GM23338 (cell line): ENCODE measurements at regions not wholly inside any gene's neighbourhood (a gene's known extent, or its start where the extent isn't known, plus 50 kb on each side); places are given as distances from the start of the nearest gene placed in this dataset.

Source experiments
- ATAC-seq: fragments of 200-7000 bp; cut with Tn5 transposase; 3 replicates; pipeline ENCODE4 v1.9.1; 2020
- DNase-seq: peaks from one replicate; pipeline ENCODE4 v3.0.0-alpha.2; 2015; ENCODE audit warnings: low spot score
- H2AFZ ChIP-seq: fragments of 200-600 bp; sonication (generic); 2 replicates; pipeline ENCODE4 v1.8.0; 2016; ENCODE audit warnings: antibody characterized with exemption, mild to moderate bottlenecking, moderate library complexity
- H3F3A ChIP-seq: fragments of 200-600 bp; sonication (generic); replicated peaks from 2 replicates; pipeline ENCODE4 v1.8.0; 2017; ENCODE audit warnings: antibody characterized with exemption, mixed run types, low read depth
- H3K27ac ChIP-seq: fragments of 200-600 bp; sonication (generic); 2 replicates; pipeline ENCODE4 v1.6.1; 2016; ENCODE audit warnings: low read depth
- H3K27me3 ChIP-seq: fragments of 200-600 bp; sonication (generic); 2 replicates; pipeline ENCODE4 v1.8.0; 2016; ENCODE audit warnings: mild to moderate bottlenecking, mixed run types, moderate library complexity; ENCODE audit not compliant: insufficient read depth
- H3K36me3 ChIP-seq: fragments of 200-600 bp; sonication (generic); 2 replicates; pipeline ENCODE4 v1.8.0; 2016; ENCODE audit warnings: mild to moderate bottlenecking; ENCODE audit not compliant: insufficient read depth
- H3K4me1 ChIP-seq: fragments of 200-600 bp; sonication (generic); 2 replicates; pipeline ENCODE4 v1.8.0; 2016; ENCODE audit warnings: mild to moderate bottlenecking, moderate library complexity; ENCODE audit not compliant: insufficient read depth
- H3K4me2 ChIP-seq: fragments of 200-600 bp; sonication (generic); 2 replicates; pipeline ENCODE4 v1.7.1; 2017; ENCODE audit warnings: mixed run types
- H3K4me3 ChIP-seq: fragments of 200-600 bp; sonication (generic); 2 replicates; pipeline ENCODE4 v1.6.1; 2016; ENCODE audit warnings: mixed run types
- H3K79me2 ChIP-seq: fragments of 200-600 bp; sonication (generic); replicated peaks from 2 replicates; pipeline ENCODE4 v1.8.0; 2017; ENCODE audit warnings: mild to moderate bottlenecking; ENCODE audit not compliant: insufficient read depth
- H3K9me2 ChIP-seq: fragments of 200-600 bp; sonication (generic); 2 replicates; pipeline ENCODE4 v1.8.0; 2017; ENCODE audit not compliant: insufficient read depth
- H4K20me1 ChIP-seq: fragments of 200-600 bp; sonication (generic); replicated peaks from 2 replicates; pipeline ENCODE4 v1.8.0; 2017; ENCODE audit warnings: mild to moderate bottlenecking; ENCODE audit not compliant: insufficient read depth
- H3K27ac Mint-ChIP-seq: 2 replicates; pipeline ENCODE4 v1.8.0; 2020; ENCODE audit warnings: inconsistent platforms, mild to moderate bottlenecking, moderate library complexity, mixed read lengths
- H3K27me3 Mint-ChIP-seq: 3 replicates; pipeline ENCODE4 v1.8.0; 2022; ENCODE audit warnings: low read depth, mild to moderate bottlenecking, moderate library complexity, mixed read lengths, inconsistent platforms; ENCODE audit not compliant: insufficient read depth, poor library complexity
- H3K36me3 Mint-ChIP-seq: 3 replicates; pipeline ENCODE4 v1.8.0; 2021; ENCODE audit warnings: low read depth, mild to moderate bottlenecking, inconsistent platforms, moderate library complexity, mixed read lengths
- H3K4me1 Mint-ChIP-seq: 3 replicates; pipeline ENCODE4 v1.8.0; 2020; ENCODE audit warnings: mild to moderate bottlenecking, inconsistent platforms, mixed read lengths
- H3K4me3 Mint-ChIP-seq: 3 replicates; pipeline ENCODE4 v1.8.0; 2021; ENCODE audit warnings: moderate library complexity, mild to moderate bottlenecking, inconsistent platforms, mixed read lengths
- H3K9me3 Mint-ChIP-seq: 3 replicates; pipeline ENCODE4 v1.8.0; 2020; ENCODE audit warnings: moderate library complexity, mild to moderate bottlenecking, inconsistent platforms, mixed read lengths
- CTCF ChIP-seq, 2 experiments: fragments of 200-600 bp in 1 of 2; sonication (generic) in 1 of 2; conservative IDR thresholded peaks; 2 replicates each; pipeline versions ENCODE4 v1.5.1 to v1.6.1; 2016 to 2017; ENCODE audit warnings: antibody characterized with exemption in 2 of 2, low read depth in 2 of 2, mild to moderate bottlenecking in 2 of 2, moderate library complexity in 1 of 2
- ETS1 ChIP-seq: IDR thresholded peaks from 2 replicates; pipeline ENCODE4 v1.6.1; 2016; ENCODE audit warnings: antibody characterized with exemption
- EZH2 ChIP-seq: fragments of 200-600 bp; sonication (generic); IDR thresholded peaks from one replicate; pipeline ENCODE4 v1.8.0; 2017; ENCODE audit warnings: antibody characterized with exemption, mild to moderate bottlenecking, low read depth; ENCODE audit not compliant: unreplicated experiment
- EZH2phosphoT487 ChIP-seq: fragments of 200-600 bp; sonication (generic); IDR thresholded peaks from one replicate; pipeline ENCODE4 v1.8.1; 2018; ENCODE audit warnings: antibody characterized with exemption; ENCODE audit not compliant: unreplicated experiment
- JUNB ChIP-seq: IDR thresholded peaks from one replicate; pipeline ENCODE4 v1.6.1; 2016; ENCODE audit warnings: antibody characterized with exemption; ENCODE audit not compliant: unreplicated experiment
- NANOG ChIP-seq: IDR thresholded peaks from 2 replicates; pipeline ENCODE4 v1.6.1; 2016; ENCODE audit warnings: antibody characterized with exemption, borderline replicate concordance
- STAT1 ChIP-seq: IDR thresholded peaks from one replicate; pipeline ENCODE4 v1.6.1; 2016; ENCODE audit warnings: antibody characterized with exemption; ENCODE audit not compliant: unreplicated experiment
- ZNF462 ChIP-seq: fragments of 250-450 bp; sonication (Bioruptor Pico); IDR thresholded peaks from 2 replicates; pipeline ENCODE4 v1.5.0; 2020; ENCODE audit warnings: mild to moderate bottlenecking, moderate library complexity

- TF ChIP-seq CTCF (conservative IDR thresholded peaks at IDR 0.05; ENCODE audit: low read depth in 2 of 2) (no peak), STAT1 (no peak), EZH2phosphoT487 (no peak), ETS1 (no peak), JUNB (no peak)
Measured at GRCh38 chr7:50863053-50863452, 80.4 kb upstream of the GRB10 start (continued).

GRCh38 chr7:50862302-50862701, 79.6 kb upstream of the GRB10 start:
- Histone ChIP-seq H3K27me3 (no peaks in the 10 kb centered on the region), H2AFZ (no peak overlapping the region), H3K4me3 (no peak overlapping the region), H3K4me1 (peaks cover 26% of the 10 kb centered on the region), H3K36me3 (no peaks in the 10 kb centered on the region), H3K4me2 (no peak overlapping the region), H4K20me1 (no peaks in the 10 kb centered on the region), H3K9me2 (peaks cover 18% of the 10 kb centered on the region), H3K79me2 (no peaks in the 10 kb centered on the region), H3K27ac (no peak overlapping the region), H3F3A (no peaks in the 10 kb centered on the region)
- ATAC-seq (no peak), DNase-seq (no peak)
- H3K4me3 Mint-ChIP-seq = no peak overlapping the region
- peaks cover 21% of the 10 kb centered on the region for H3K4me1 Mint-ChIP-seq
- TF ChIP-seq EZH2phosphoT487 = no peak
- TF ChIP-seq ZNF462 = no peak
- TF ChIP-seq CTCF (conservative IDR thresholded peaks at IDR 0.05; ENCODE audit: low read depth in 2 of 2) = no peak
- TF ChIP-seq EZH2 = no peak
- TF ChIP-seq NANOG = no peak
- TF ChIP-seq ETS1 = no peak
- H3K27ac Mint-ChIP-seq = no peak overlapping the region
- no peaks in the 10 kb centered on the region; the same call in 2 of the 3 replicates for H3K9me3 Mint-ChIP-seq
- peaks cover 4% of the 10 kb centered on the region for H3K27me3 Mint-ChIP-seq
- no peaks in the 10 kb centered on the region; the same call in 2 of the 3 replicates for H3K36me3 Mint-ChIP-seq
